ENCODE measurements at regions not wholly inside any gene's neighbourhood (a gene's known extent, or its start where the extent isn't known, plus 50 kb on each side); places are given as distances from the start of the nearest gene placed in this dataset.

DNA sequence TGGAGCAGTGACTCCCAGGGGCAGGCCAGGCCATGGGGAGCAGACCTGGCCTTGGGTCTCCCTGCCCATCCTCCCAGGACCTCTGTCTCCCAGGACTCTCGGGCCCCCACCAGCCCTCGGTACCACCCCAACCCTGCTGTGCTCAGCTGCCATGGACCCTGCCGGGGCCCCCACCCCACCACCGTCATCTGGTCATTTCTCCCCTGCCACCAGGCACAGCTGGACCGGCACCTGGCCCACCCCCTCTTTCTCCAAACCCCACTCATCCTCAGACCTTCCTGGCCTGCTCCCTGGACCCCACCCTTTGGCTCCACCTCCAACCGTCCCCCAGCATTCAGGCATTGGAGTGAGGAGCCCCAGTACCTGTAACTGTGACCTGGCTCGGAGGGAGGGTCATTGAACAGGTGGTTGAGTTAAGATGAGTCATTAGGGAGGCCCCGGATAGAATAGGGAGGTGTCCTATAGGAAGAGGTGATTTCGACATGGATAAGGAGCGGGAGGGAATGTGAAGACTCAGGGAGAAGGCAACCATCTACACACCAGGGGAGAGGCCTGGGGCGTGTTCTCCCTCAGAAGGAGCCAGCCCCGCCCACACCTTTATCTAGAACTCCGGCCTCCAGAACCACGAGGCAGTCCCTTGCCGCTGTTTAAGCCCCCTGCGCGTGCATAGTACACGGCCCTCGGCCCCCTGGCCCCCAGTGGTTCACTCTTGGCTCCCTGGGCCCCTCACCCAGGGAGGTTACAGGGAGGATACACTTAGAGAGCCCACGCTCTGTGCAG is 1395.9 kb downstream of the BRD1 start:
- no peak for DNase-seq
- H3K9me3 Mint-ChIP-seq = no peaks in the 10 kb centered on the region
- Histone ChIP-seq H3K4me3 (ENCODE audit: low read length) (no peak overlapping the region), H3K9me3 (ENCODE audit: low read length) (no peaks in the 10 kb centered on the region), H3K36me3 (ENCODE audit: insufficient read depth, low read length) (no peaks in the 10 kb centered on the region), H3K4me1 (ENCODE audit: insufficient read depth, low read length) (no peaks in the 10 kb centered on the region), H3K27ac (ENCODE audit: low read depth, low read length) (no peak overlapping the region), H3K27me3 (ENCODE audit: insufficient read depth, low read length, poor library complexity, severe bottlenecking) (no peaks in the 10 kb centered on the region)
- H3K36me3 Mint-ChIP-seq = no peaks in the 10 kb centered on the region
- no peak overlapping the region for H3K4me3 Mint-ChIP-seq
- no peak overlapping the region for H3K27ac Mint-ChIP-seq
- ChIA-PET POLR2A (no interaction called here), CTCF (no interaction called here)
- no peaks in the 10 kb centered on the region for H3K4me1 Mint-ChIP-seq
- peaks cover 4 to 6% of the 10 kb centered on the region in 2 donors for H3K27me3 Mint-ChIP-seq

DNA sequence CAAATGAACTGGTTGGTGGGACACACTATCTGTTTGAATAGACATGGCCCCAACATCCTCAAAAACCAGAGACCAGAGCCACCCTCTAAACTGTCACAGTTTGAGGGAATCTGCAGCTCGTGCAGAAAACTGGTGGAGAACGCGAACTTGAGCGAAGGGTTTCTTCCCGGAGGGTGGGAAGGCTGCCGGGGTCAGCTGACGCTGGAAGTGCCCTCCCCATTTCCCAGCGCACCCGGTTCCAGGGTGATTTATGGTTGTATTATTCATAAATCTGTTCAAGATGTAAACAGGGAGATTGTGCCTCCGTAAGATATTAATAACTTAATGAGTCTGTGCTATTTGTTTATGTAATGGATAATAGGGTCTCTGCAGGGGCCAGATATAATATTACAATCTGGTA is 1396.7 kb downstream of the BRD1 start:
- Histone ChIP-seq H3K4me3 (ENCODE audit: low read length) (no peak overlapping the region), H3K4me1 (ENCODE audit: insufficient read depth, low read length) (no peaks in the 10 kb centered on the region), H3K27me3 (ENCODE audit: insufficient read depth, low read length, poor library complexity, severe bottlenecking) (no peaks in the 10 kb centered on the region), H3K9me3 (ENCODE audit: low read length) (no peaks in the 10 kb centered on the region), H3K36me3 (ENCODE audit: insufficient read depth, low read length) (no peaks in the 10 kb centered on the region), H3K27ac (ENCODE audit: low read depth, low read length) (no peak overlapping the region)
- Mint-ChIP-seq H3K4me1 (no peaks in the 10 kb centered on the region), H3K4me3 (no peak overlapping the region), H3K27me3 (peaks cover 6% of the 10 kb centered on the region in 2 donors), H3K27ac (no peak overlapping the region), H3K9me3 (no peaks in the 10 kb centered on the region), H3K36me3 (no peaks in the 10 kb centered on the region)
- DNase-seq = no peak
- ChIA-PET POLR2A (no interaction called here), CTCF (no interaction called here)

- Histone ChIP-seq H3K36me3 (ENCODE audit: insufficient read depth, low read length) (no peaks in the 10 kb centered on the region), H3K4me1 (ENCODE audit: insufficient read depth, low read length) (no peaks in the 10 kb centered on the region), H3K27ac (ENCODE audit: low read depth, low read length) (no peak overlapping the region), H3K9me3 (ENCODE audit: low read length) (no peaks in the 10 kb centered on the region), H3K27me3 (ENCODE audit: insufficient read depth, low read length, poor library complexity, severe bottlenecking) (no peaks in the 10 kb centered on the region), H3K4me3 (ENCODE audit: low read length) (no peak overlapping the region)
- Mint-ChIP-seq H3K36me3 (no peaks in the 10 kb centered on the region), H3K4me3 (no peak overlapping the region), H3K4me1 (no peaks in the 10 kb centered on the region), H3K27me3 (peaks cover 6 to 7% of the 10 kb centered on the region in 2 donors), H3K9me3 (no peaks in the 10 kb centered on the region), H3K27ac (no peak overlapping the region)
- POLR2A ChIA-PET = no interaction called here
- no peak for DNase-seq
- CTCF ChIA-PET = no interaction called here
Observed at GRCh38 chr22:48429446-48430020, 1398.1 kb downstream of the BRD1 start.

DNA sequence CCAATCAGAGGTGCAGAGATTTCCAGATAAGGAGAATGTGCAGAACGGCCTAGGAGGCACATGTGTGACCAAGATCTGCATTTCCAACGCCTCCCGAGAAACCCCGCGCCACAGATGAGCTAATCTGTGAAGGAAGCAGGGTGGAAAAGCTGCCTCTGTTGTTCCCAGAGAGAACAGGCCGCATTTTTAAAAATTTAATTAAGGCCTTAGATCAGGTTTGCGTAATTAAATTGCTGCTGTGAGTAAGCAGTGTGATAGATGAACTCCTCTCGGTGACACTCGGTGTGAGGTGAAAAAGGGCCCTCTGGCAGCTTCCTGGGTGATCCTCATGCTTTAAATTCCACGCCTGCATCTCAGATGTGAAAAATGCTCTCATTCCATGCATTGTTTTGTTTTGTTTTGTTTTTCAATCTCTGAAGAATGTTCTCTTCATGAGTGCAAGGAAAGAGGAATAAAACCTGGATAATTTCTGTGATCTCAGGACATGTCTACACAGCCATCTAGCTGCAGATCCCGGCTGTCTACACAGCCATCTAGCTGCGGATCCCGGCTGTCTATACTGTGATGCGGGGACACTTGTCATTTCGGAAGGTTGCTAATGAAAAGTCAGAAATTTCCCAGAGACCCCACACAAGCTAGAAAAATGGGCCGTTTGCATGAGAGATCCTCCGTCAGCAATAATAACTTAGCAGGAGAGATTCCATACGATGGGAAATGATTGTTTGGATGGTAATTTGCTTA is 1398.9 kb downstream of the BRD1 start:
- Mint-ChIP-seq H3K4me3 (no peak overlapping the region), H3K4me1 (no peaks in the 10 kb centered on the region), H3K9me3 (no peaks in the 10 kb centered on the region), H3K27me3 (peaks cover 6 to 7% of the 10 kb centered on the region in 2 donors), H3K36me3 (no peaks in the 10 kb centered on the region), H3K27ac (no peak overlapping the region)
- Histone ChIP-seq H3K4me1 (ENCODE audit: insufficient read depth, low read length) (no peaks in the 10 kb centered on the region), H3K9me3 (ENCODE audit: low read length) (no peaks in the 10 kb centered on the region), H3K27ac (ENCODE audit: low read depth, low read length) (no peak overlapping the region), H3K27me3 (ENCODE audit: insufficient read depth, low read length, poor library complexity, severe bottlenecking) (no peaks in the 10 kb centered on the region), H3K4me3 (ENCODE audit: low read length) (no peak overlapping the region), H3K36me3 (ENCODE audit: insufficient read depth, low read length) (no peaks in the 10 kb centered on the region)
- CTCF ChIA-PET = no interaction called here
- POLR2A ChIA-PET = no interaction called here
- no peak for DNase-seq

GRCh38 chr22:48427731-48428211 is 1399.9 kb downstream of the BRD1 start:
- no peak for DNase-seq
- no peaks in the 10 kb centered on the region for H3K9me3 Mint-ChIP-seq
- Histone ChIP-seq H3K4me3 (ENCODE audit: low read length) (no peak overlapping the region), H3K27me3 (ENCODE audit: insufficient read depth, low read length, poor library complexity, severe bottlenecking) (no peaks in the 10 kb centered on the region), H3K36me3 (ENCODE audit: insufficient read depth, low read length) (no peaks in the 10 kb centered on the region), H3K9me3 (ENCODE audit: low read length) (no peaks in the 10 kb centered on the region), H3K4me1 (ENCODE audit: insufficient read depth, low read length) (no peaks in the 10 kb centered on the region), H3K27ac (ENCODE audit: low read depth, low read length) (no peak overlapping the region)
- H3K27me3 Mint-ChIP-seq = peaks cover 6 to 7% of the 10 kb centered on the region in 2 donors
- ChIA-PET CTCF (no interaction called here), POLR2A (no interaction called here)
- no peak overlapping the region for H3K27ac Mint-ChIP-seq
- H3K4me3 Mint-ChIP-seq = no peak overlapping the region
- no peaks in the 10 kb centered on the region for H3K4me1 Mint-ChIP-seq
- no peaks in the 10 kb centered on the region for H3K36me3 Mint-ChIP-seq

- peak overlapping the region in 1 of 8 donors; percentile 35 for H3K27ac Mint-ChIP-seq
- H3K27me3 Mint-ChIP-seq = peaks cover 6 to 7% of the 10 kb centered on the region in 2 donors
- no peaks in the 10 kb centered on the region for H3K36me3 Mint-ChIP-seq
- H3K4me3 ChIP-seq (ENCODE audit: low read length) = no peak overlapping the region
- H3K4me3 Mint-ChIP-seq = no peak overlapping the region
- H3K27me3 ChIP-seq (ENCODE audit: insufficient read depth, low read length, poor library complexity, severe bottlenecking) = no peaks in the 10 kb centered on the region
- ChIA-PET CTCF (no interaction called here), POLR2A (no interaction called here)
- DNase-seq = no peak
- no peaks in the 10 kb centered on the region for H3K4me1 ChIP-seq (ENCODE audit: insufficient read depth, low read length)
- H3K4me1 Mint-ChIP-seq = no peaks in the 10 kb centered on the region
- no peaks in the 10 kb centered on the region for H3K36me3 ChIP-seq (ENCODE audit: insufficient read depth, low read length)
- H3K9me3 Mint-ChIP-seq = no peaks in the 10 kb centered on the region
- H3K9me3 ChIP-seq (ENCODE audit: low read length) = no peaks in the 10 kb centered on the region
- H3K27ac ChIP-seq (ENCODE audit: low read depth, low read length) = no peak overlapping the region
Observed at GRCh38 chr22:48426466-48427380, 1401.0 kb downstream of the BRD1 start.

DNA sequence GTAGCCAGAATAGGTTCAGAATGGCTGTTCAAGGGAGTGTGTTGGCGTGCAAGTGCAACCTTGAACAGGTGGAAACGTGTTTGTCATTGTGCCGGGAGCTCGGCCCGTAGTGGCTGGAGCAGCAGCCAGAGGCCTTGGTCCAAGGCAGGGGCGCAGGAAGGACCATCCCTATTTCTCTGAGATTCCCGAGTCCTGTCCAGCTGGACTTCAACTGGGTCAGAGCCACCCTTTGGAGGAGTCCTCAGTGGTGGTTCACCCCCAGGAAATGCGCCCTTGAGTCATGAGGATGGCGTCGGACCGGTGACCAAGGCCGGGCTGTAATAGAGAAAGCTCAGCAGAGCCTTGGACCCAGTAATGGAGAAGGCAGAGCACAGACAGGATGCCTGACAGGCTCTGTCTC is 1402.0 kb downstream of the BRD1 start:
- POLR2A ChIA-PET = no interaction called here
- Mint-ChIP-seq H3K27ac (no peak overlapping the region), H3K4me3 (no peak overlapping the region), H3K9me3 (no peaks in the 10 kb centered on the region), H3K36me3 (no peaks in the 10 kb centered on the region), H3K4me1 (no peaks in the 10 kb centered on the region), H3K27me3 (peaks cover 6 to 7% of the 10 kb centered on the region in 2 donors)
- CTCF ChIA-PET = no interaction called here
- Histone ChIP-seq H3K4me3 (ENCODE audit: low read length) (no peak overlapping the region), H3K9me3 (ENCODE audit: low read length) (no peaks in the 10 kb centered on the region), H3K27ac (ENCODE audit: low read depth, low read length) (no peak overlapping the region), H3K4me1 (ENCODE audit: insufficient read depth, low read length) (no peaks in the 10 kb centered on the region), H3K27me3 (ENCODE audit: insufficient read depth, low read length, poor library complexity, severe bottlenecking) (no peaks in the 10 kb centered on the region), H3K36me3 (ENCODE audit: insufficient read depth, low read length) (no peaks in the 10 kb centered on the region)
- DNase-seq = no peak

- H3K4me3 Mint-ChIP-seq = no peak overlapping the region
- ChIA-PET POLR2A (no interaction called here), CTCF (no interaction called here)
- Histone ChIP-seq H3K4me3 (ENCODE audit: low read length) (no peak overlapping the region), H3K9me3 (ENCODE audit: low read length) (no peaks in the 10 kb centered on the region), H3K36me3 (ENCODE audit: insufficient read depth, low read length) (no peaks in the 10 kb centered on the region), H3K4me1 (ENCODE audit: insufficient read depth, low read length) (no peaks in the 10 kb centered on the region), H3K27ac (ENCODE audit: low read depth, low read length) (no peak overlapping the region), H3K27me3 (ENCODE audit: insufficient read depth, low read length, poor library complexity, severe bottlenecking) (no peaks in the 10 kb centered on the region)
- no peaks in the 10 kb centered on the region for H3K36me3 Mint-ChIP-seq
- no peak for DNase-seq
- peaks cover 5 to 9% of the 10 kb centered on the region in 2 donors for H3K27me3 Mint-ChIP-seq
- H3K4me1 Mint-ChIP-seq = no peaks in the 10 kb centered on the region
- H3K9me3 Mint-ChIP-seq = no peaks in the 10 kb centered on the region
- no peak overlapping the region for H3K27ac Mint-ChIP-seq
Observed at GRCh38 chr22:48425091-48425506, 1402.6 kb downstream of the BRD1 start.

Measured in CD8-positive, alpha-beta memory T cell (primary cell).